A549 (cell line): ENCODE measurements at regions not wholly inside any gene's neighbourhood (a gene's known extent, or its start where the extent isn't known, plus 50 kb on each side); places are given as distances from the start of the nearest gene placed in this dataset.

Experiments
- EHMT2 ChIP-seq: fragments of 200-600 bp; sonication (generic); IDR thresholded peaks from 2 replicates; pipeline ENCODE4 v1.6.1; 2016; ENCODE audit warnings: antibody characterized with exemption, low read depth, mild to moderate bottlenecking, moderate library complexity
- HDAC2 ChIP-seq: fragments of 200-600 bp; sonication (generic); IDR thresholded peaks from 2 replicates; pipeline ENCODE4 v1.6.1; 2016
- POLR2A ChIP-seq: IDR thresholded peaks from 2 replicates; pipeline ENCODE4 v1.6.1; 2012; ENCODE audit warnings: mild to moderate bottlenecking, low read length
- RAD21 ChIP-seq, 2 experiments: fragments of >200 bp in 1 of 2; sonication (Bioruptor Twin) in 1 of 2; formaldehyde crosslinking in 1 of 2; IDR thresholded peaks in 1 of 2; conservative IDR thresholded peaks in 1 of 2; 2 replicates in 1 of 2; 3 replicates in 1 of 2; pipeline ENCODE4 v1.6.1; 2012 to 2018; ENCODE audit warnings: inconsistent platforms in 1 of 2
- ZC3H11A ChIP-seq: fragments of 450-650 bp; IDR thresholded peaks from 2 replicates; pipeline ENCODE4 v1.6.1; 2014; ENCODE audit warnings: antibody characterized with exemption, mild to moderate bottlenecking
- TF ChIP-seq, protein P1 (sequence below): fragments of >200 bp; sonication (Bioruptor Twin); formaldehyde crosslinking; IDR thresholded peaks from 3 replicates; pipeline ENCODE4 v1.5.1; 2016
- TF ChIP-seq, protein P2 (sequence below): fragments of 200-600 bp; sonication (generic); IDR thresholded peaks from 2 replicates; pipeline ENCODE4 v1.6.1; 2016; ENCODE audit warnings: antibody characterized with exemption, mild to moderate bottlenecking, moderate library complexity

DNA sequence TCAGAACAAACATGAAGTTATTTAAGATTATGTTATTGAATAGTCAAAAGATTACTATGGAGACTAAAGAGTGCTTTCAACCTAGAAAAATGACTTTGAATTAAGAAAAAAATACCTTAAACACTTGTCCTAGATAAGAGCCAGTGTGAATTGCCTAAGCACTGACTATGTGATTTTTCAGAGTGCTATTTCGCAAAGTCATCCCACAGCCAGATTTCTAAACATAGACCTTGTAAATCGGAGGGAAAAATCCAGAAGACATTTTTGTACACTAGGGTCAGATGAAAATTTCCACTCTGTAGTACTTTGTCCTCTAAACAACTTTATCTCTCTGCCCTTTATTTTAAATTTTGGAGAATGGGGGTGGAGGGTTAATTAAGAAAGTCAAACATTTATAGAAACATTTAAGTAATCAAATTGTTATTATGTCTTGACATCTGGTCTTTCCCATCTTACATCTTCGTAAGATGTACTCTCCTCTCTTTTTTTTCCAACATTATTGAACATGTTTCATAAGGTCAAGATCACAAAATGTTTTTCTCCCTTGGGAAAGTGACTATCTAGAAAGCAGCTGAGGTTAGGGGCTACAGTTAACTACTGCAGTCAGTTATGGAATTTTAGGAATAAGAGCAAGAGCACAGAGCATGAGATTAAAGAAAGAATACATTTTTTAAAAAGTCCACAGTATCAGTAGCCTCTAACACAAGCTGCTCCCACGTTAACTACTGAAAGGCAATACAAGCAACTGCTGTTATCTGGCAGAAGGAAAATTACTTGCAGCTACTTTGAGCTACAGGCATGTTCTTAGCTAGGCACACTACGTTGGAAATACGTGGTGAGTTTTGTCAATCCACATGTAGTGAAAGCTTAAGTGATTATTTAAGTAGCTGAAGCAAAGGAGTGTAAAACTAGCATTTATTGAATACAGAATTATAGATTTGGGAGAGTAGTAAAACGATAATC, 648.5 kb downstream of the HTR1B start:
- TF ChIP-seq ZC3H11A (no peak), HDAC2 (no peak), RAD21 (conservative IDR thresholded peaks at IDR 0.05 in 1 of 2, IDR thresholded peaks at IDR 0.05 in 1 of 2) (no peak), POLR2A (no peak), EHMT2 (no peak)
- TF ChIP-seq, protein P1, sequence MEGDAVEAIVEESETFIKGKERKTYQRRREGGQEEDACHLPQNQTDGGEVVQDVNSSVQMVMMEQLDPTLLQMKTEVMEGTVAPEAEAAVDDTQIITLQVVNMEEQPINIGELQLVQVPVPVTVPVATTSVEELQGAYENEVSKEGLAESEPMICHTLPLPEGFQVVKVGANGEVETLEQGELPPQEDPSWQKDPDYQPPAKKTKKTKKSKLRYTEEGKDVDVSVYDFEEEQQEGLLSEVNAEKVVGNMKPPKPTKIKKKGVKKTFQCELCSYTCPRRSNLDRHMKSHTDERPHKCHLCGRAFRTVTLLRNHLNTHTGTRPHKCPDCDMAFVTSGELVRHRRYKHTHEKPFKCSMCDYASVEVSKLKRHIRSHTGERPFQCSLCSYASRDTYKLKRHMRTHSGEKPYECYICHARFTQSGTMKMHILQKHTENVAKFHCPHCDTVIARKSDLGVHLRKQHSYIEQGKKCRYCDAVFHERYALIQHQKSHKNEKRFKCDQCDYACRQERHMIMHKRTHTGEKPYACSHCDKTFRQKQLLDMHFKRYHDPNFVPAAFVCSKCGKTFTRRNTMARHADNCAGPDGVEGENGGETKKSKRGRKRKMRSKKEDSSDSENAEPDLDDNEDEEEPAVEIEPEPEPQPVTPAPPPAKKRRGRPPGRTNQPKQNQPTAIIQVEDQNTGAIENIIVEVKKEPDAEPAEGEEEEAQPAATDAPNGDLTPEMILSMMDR = no peak
- TF ChIP-seq, protein P2, sequence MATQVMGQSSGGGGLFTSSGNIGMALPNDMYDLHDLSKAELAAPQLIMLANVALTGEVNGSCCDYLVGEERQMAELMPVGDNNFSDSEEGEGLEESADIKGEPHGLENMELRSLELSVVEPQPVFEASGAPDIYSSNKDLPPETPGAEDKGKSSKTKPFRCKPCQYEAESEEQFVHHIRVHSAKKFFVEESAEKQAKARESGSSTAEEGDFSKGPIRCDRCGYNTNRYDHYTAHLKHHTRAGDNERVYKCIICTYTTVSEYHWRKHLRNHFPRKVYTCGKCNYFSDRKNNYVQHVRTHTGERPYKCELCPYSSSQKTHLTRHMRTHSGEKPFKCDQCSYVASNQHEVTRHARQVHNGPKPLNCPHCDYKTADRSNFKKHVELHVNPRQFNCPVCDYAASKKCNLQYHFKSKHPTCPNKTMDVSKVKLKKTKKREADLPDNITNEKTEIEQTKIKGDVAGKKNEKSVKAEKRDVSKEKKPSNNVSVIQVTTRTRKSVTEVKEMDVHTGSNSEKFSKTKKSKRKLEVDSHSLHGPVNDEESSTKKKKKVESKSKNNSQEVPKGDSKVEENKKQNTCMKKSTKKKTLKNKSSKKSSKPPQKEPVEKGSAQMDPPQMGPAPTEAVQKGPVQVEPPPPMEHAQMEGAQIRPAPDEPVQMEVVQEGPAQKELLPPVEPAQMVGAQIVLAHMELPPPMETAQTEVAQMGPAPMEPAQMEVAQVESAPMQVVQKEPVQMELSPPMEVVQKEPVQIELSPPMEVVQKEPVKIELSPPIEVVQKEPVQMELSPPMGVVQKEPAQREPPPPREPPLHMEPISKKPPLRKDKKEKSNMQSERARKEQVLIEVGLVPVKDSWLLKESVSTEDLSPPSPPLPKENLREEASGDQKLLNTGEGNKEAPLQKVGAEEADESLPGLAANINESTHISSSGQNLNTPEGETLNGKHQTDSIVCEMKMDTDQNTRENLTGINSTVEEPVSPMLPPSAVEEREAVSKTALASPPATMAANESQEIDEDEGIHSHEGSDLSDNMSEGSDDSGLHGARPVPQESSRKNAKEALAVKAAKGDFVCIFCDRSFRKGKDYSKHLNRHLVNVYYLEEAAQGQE = no peak
